Chondrocyte (in vitro differentiated cells): ENCODE measurements at regions not wholly inside any gene's neighbourhood (a gene's known extent, or its start where the extent isn't known, plus 50 kb on each side); places are given as distances from the start of the nearest gene placed in this dataset.

Experiments
- DNase-seq: peaks from one replicate; pipeline ENCODE4 v3.0.0; 2021; ENCODE audit warnings: mixed read lengths, low spot score
- H3K27ac Mint-ChIP-seq: one replicate; pipeline ENCODE4 v1.8.0; 2021; ENCODE audit warnings: mild to moderate bottlenecking, moderate library complexity, mixed read lengths; ENCODE audit not compliant: unreplicated experiment
- H3K27me3 Mint-ChIP-seq: 2 replicates; pipeline ENCODE4 v1.8.0; 2021; ENCODE audit warnings: low read depth, mixed read lengths
- H3K36me3 Mint-ChIP-seq: 2 replicates; pipeline ENCODE4 v1.8.0; 2021; ENCODE audit warnings: low read depth, mixed read lengths
- H3K4me1 Mint-ChIP-seq: 2 replicates; pipeline ENCODE4 v1.8.0; 2021; ENCODE audit warnings: low read depth, mild to moderate bottlenecking, mixed read lengths
- H3K4me3 Mint-ChIP-seq: one replicate; pipeline ENCODE4 v1.8.0; 2021; ENCODE audit warnings: mild to moderate bottlenecking, moderate library complexity, mixed read lengths; ENCODE audit not compliant: unreplicated experiment
- H3K9me3 Mint-ChIP-seq: 2 replicates; pipeline ENCODE4 v1.8.0; 2021; ENCODE audit warnings: low read depth, mixed read lengths
- CTCF ChIP-seq: fragments of 200-600 bp; sonication (generic); IDR thresholded peaks from 2 replicates; pipeline ENCODE4 v1.5.0; 2021; ENCODE audit warnings: antibody characterized with exemption, mild to moderate bottlenecking, moderate library complexity

- H3K36me3 Mint-ChIP-seq: no peaks in the 10 kb centered on the region
- DNase-seq: no peak
- no peak overlapping the region for H3K4me3 Mint-ChIP-seq
- TF ChIP-seq CTCF: no peak
- no peak overlapping the region for H3K27ac Mint-ChIP-seq
- no peaks in the 10 kb centered on the region for H3K4me1 Mint-ChIP-seq
- H3K27me3 Mint-ChIP-seq: peaks cover 20% of the 10 kb centered on the region
- no peaks in the 10 kb centered on the region for H3K9me3 Mint-ChIP-seq
Observed at GRCh38 chr9:27659571-27659970, 86.3 kb upstream of the C9orf72 start.

GRCh38 chr9:27660148-27660547, 86.9 kb upstream of the C9orf72 start:
- H3K27me3 Mint-ChIP-seq: peaks cover 20% of the 10 kb centered on the region

DNA sequence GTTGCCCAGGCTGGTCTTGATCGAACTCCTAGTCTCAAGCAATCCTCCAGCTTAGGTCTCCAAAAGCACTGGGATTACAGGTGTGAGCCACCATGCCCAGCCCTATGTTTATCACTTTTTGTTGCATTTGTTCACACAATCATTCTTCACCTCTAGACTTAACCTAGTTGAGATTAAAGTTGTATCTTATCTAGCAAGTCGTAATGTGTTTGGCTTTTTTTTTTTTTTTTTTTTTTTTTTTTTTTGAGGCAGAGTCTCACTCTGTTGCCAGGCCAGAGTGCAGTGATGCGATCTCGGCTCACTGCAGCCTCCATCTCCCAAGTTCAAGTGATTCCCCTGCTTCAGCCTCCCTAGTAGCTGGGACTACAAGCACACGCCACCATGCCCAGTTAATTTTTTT, 90.2 kb upstream of the C9orf72 start:
- Mint-ChIP-seq H3K36me3 (no peaks in the 10 kb centered on the region), H3K27ac (no peak overlapping the region), H3K4me3 (no peak overlapping the region), H3K27me3 (peaks cover 27% of the 10 kb centered on the region), H3K4me1 (no peaks in the 10 kb centered on the region), H3K9me3 (no peaks in the 10 kb centered on the region)
- no peak for TF ChIP-seq CTCF
- no peak for DNase-seq

More at GRCh38 chr9:27660148-27660547, 86.9 kb upstream of the C9orf72 start:
- Mint-ChIP-seq H3K9me3 (no peaks in the 10 kb centered on the region), H3K4me3 (no peak overlapping the region), H3K27ac (no peak overlapping the region), H3K4me1 (no peaks in the 10 kb centered on the region), H3K36me3 (no peaks in the 10 kb centered on the region)
- DNase-seq: no peak
- no peak for TF ChIP-seq CTCF

DNA sequence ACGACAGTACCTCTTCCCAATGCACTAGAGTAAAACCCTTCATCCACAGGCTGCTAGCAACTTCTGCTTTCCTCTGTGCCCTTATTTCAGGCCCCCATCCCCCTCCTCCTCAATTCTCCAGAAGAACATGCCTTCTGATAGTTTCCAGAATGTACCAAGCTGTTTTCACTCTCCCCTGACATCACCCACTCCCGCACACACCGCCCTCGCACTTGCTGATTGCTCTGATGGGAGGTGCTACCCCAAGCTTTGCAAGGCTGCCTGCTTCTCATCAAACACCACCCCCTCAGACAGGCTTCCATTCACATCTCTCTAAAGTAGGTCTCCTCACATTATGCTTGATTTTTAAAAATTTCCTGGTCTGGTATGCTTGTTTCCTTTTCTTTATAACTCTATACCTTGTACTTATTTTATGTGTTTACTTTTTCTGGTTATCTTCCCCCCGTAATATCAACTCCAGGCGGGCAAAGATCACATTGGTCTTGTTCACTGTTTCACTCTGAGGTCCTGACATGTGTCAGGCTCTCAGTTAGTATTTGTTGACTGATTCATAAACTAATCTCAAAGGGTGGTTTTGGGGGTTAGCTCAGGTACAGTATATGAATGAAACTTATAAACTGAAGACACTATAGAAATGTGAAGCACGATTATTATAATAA, 91.0 kb upstream of the C9orf72 start:
- no peaks in the 10 kb centered on the region for H3K9me3 Mint-ChIP-seq
- no peaks in the 10 kb centered on the region for H3K4me1 Mint-ChIP-seq
- TF ChIP-seq CTCF: no peak
- DNase-seq: no peak
- no peaks in the 10 kb centered on the region for H3K36me3 Mint-ChIP-seq
- no peak overlapping the region for H3K4me3 Mint-ChIP-seq
- H3K27ac Mint-ChIP-seq: no peak overlapping the region
- peaks cover 27% of the 10 kb centered on the region for H3K27me3 Mint-ChIP-seq

GRCh38 chr9:27665136-27665535, 91.9 kb upstream of the C9orf72 start:
- Mint-ChIP-seq H3K9me3 (no peaks in the 10 kb centered on the region), H3K27me3 (peaks cover 27% of the 10 kb centered on the region), H3K4me1 (no peaks in the 10 kb centered on the region), H3K36me3 (no peaks in the 10 kb centered on the region), H3K27ac (no peak overlapping the region), H3K4me3 (no peak overlapping the region)
- TF ChIP-seq CTCF: no peak
- no peak for DNase-seq
